Thyroid gland (tissue), 4 donors: ENCODE measurements at regions not wholly inside any gene's neighbourhood (a gene's known extent, or its start where the extent isn't known, plus 50 kb on each side); places are given as distances from the start of the nearest gene placed in this dataset.
"Not testable (repeated sequence)": the region's sequence is repeated elsewhere in the genome, so short reads cannot be mapped to it uniquely, and the experiment has no call there.

Experiments used
- DNase-seq, 2 donors: peaks; one replicate each; pipeline ENCODE4 v3.0.0-alpha.2; 2019
- H3K27ac ChIP-seq, 3 donors: fragments of 200-600 bp; sonication (generic); 1 replicate in 2 of 3; 2 replicates in 1 of 3; pipeline ENCODE4 v1.5.1; 2016 to 2019; ENCODE audit warnings: mild to moderate bottlenecking in 1 of 3, moderate library complexity in 1 of 3
- H3K27me3 ChIP-seq: fragments of 200-600 bp; sonication (generic); one replicate; pipeline ENCODE4 v1.5.1; 2019
- H3K36me3 ChIP-seq, 2 donors: fragments of 200-600 bp; sonication (generic); one replicate each; pipeline ENCODE4 v1.5.1; 2016 to 2019
- H3K4me1 ChIP-seq, 2 donors: fragments of 200-600 bp; sonication (generic); one replicate each; pipeline ENCODE4 v1.5.1; 2017 to 2019
- H3K4me3 ChIP-seq, 3 donors: fragments of 200-600 bp; sonication (generic); replicated peaks in 1 of 3; 1 replicate in 2 of 3; 2 replicates in 1 of 3; pipeline ENCODE4 v1.5.1; 2016; ENCODE audit warnings: mild to moderate bottlenecking in 1 of 3
- H3K9me3 ChIP-seq: fragments of 200-600 bp; sonication (generic); one replicate; pipeline ENCODE4 v1.5.1; 2017
- CTCF ChIP-seq, 6 experiments: fragments of 200-600 bp in 3 of 6; fragments of 450-650 bp in 3 of 6; sonication (generic) in 3 of 6; IDR thresholded peaks; one replicate each; pipeline ENCODE4 v1.5.1; 2016 to 2019; ENCODE audit warnings: antibody characterized with exemption in 6 of 6, mild to moderate bottlenecking in 2 of 6, inconsistent platforms in 1 of 6, moderate library complexity in 1 of 6
- POLR2A ChIP-seq, 2 donors: fragments of 450-650 bp; IDR thresholded peaks; one replicate each; pipeline ENCODE4 v1.6.1; 2017; ENCODE audit warnings: antibody characterized with exemption in 2 of 2, mild to moderate bottlenecking in 2 of 2, moderate library complexity in 1 of 2
- WGBS, 2 donors: methylation state at CpG; one replicate each; pipeline ENCODE4 v1.1.5; 2017; 5-methylcytosine and 5-hydroxymethylcytosine counted together
- intact Hi-C: fragments of 100-400 bp; cut with DNase I; formaldehyde crosslinking; loops from one replicate; pipeline ENCODE4 v1.15.1; 2023

- intact Hi-C loops, H3K27me3 ChIP-seq, DNase-seq, H3K4me3 ChIP-seq, H3K9me3 ChIP-seq, H3K27ac ChIP-seq, H3K36me3 ChIP-seq, H3K4me1 ChIP-seq: not testable (repeated sequence)
- 85 to 90% methylated on average over 3 of the region's 3 CpGs for WGBS, 2 donors
These were observed 54.8 kb upstream of the ZNF30 start for GRCh38 chr19:34871911-34872310.

GRCh38 chr19:34867631-34868030, 59.1 kb upstream of the ZNF30 start:
- Histone ChIP-seq H3K36me3 (no peaks in the 10 kb centered on the region), H3K27ac (no peak overlapping the region), H3K4me1 (no peaks in the 10 kb centered on the region), H3K4me3 (no peak overlapping the region), H3K27me3 (no peaks in the 10 kb centered on the region), H3K9me3 (no peaks in the 10 kb centered on the region)
- TF ChIP-seq CTCF (IDR thresholded peaks at IDR 0.05): no peak
- no peak for TF ChIP-seq POLR2A (IDR thresholded peaks at IDR 0.05)
- no peak for DNase-seq
- intact Hi-C loops: no loop called here
- WGBS, 2 donors: 91 to 95% methylated on average over 4 of the region's 4 CpGs

- H3K36me3 ChIP-seq, H3K4me1 ChIP-seq, H3K9me3 ChIP-seq, H3K27me3 ChIP-seq, intact Hi-C loops, H3K4me3 ChIP-seq, DNase-seq, H3K27ac ChIP-seq: not testable (repeated sequence)
- WGBS, 2 donors: 77 to 92% methylated on average over 2 of the region's 2 CpGs
These were observed 61.5 kb upstream of the ZNF30 start for GRCh38 chr19:34865225-34865624.

GRCh38 chr19:34859823-34860736, 66.6 kb upstream of the ZNF30 start:
- H3K27ac ChIP-seq, intact Hi-C loops, DNase-seq, H3K4me1 ChIP-seq, H3K4me3 ChIP-seq, H3K27me3 ChIP-seq, H3K36me3 ChIP-seq, H3K9me3 ChIP-seq: not testable (repeated sequence)
- 9 to 12% methylated on average over 13 to 21 of the region's 34 CpGs for WGBS, 2 donors

- intact Hi-C loops, H3K27ac ChIP-seq, H3K4me1 ChIP-seq, H3K36me3 ChIP-seq, DNase-seq, H3K9me3 ChIP-seq, H3K4me3 ChIP-seq, H3K27me3 ChIP-seq: not testable (repeated sequence)
- WGBS, 2 donors: 94 to 96% methylated on average over 2 of the region's 2 CpGs
These were observed 67.4 kb upstream of the ZNF30 start for GRCh38 chr19:34859325-34859724.

- H3K36me3 ChIP-seq: no peaks in the 10 kb centered on the region
- no peaks in the 10 kb centered on the region for H3K4me1 ChIP-seq
- no peak overlapping the region for H3K4me3 ChIP-seq
- H3K9me3 ChIP-seq: no peaks in the 10 kb centered on the region
- intact Hi-C loops: no loop called here
- TF ChIP-seq POLR2A (IDR thresholded peaks at IDR 0.05) (no peak), CTCF (IDR thresholded peaks at IDR 0.05) (no peak)
- no peak overlapping the region for H3K27ac ChIP-seq
- H3K27me3 ChIP-seq: no peaks in the 10 kb centered on the region
- DNase-seq: no peak
These were observed 70.7 kb upstream of the ZNF30 start for GRCh38 chr19:34856052-34856451.

- Histone ChIP-seq H3K4me1 (no peaks in the 10 kb centered on the region), H3K27ac (no peak overlapping the region), H3K9me3 (no peaks in the 10 kb centered on the region), H3K36me3 (no peaks in the 10 kb centered on the region), H3K27me3 (no peaks in the 10 kb centered on the region), H3K4me3 (no peak overlapping the region)
- intact Hi-C loops: no loop called here
- WGBS, 2 donors: 59 to 76% methylated on average over 2 to 3 of the region's 3 CpGs
- TF ChIP-seq CTCF (IDR thresholded peaks at IDR 0.05): no peak
- TF ChIP-seq POLR2A (IDR thresholded peaks at IDR 0.05): no peak
- no peak for DNase-seq
These were observed 73.3 kb upstream of the ZNF30 start for GRCh38 chr19:34853369-34853768.
